ENCODE measurements at regions not wholly inside any gene's neighbourhood (a gene's known extent, or its start where the extent isn't known, plus 50 kb on each side); places are given as distances from the start of the nearest gene placed in this dataset.

DNA sequence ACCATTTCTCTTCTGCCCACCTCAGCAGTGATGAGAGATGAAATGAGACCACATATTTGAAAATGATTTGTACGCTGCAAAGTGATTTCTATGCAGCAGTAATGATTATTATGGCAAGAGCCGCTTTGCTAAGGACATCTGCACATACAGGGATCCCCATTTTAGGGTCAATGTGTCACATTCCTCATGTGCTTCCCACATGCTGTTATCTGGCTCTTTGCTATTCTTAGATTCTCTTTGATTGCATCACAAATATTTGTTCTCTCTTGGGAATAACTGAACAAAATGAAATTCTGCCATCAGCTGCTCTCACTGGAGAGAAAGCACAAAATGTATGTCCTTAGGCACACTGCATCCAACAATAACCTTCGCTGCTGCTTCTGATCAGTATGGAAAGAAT is 209.5 kb upstream of the IPO5 start:
- no peak for TF ChIP-seq POLR2AphosphoS5 (IDR thresholded peaks at IDR 0.05; ENCODE audit: low read depth, low read length)
- TF ChIP-seq, protein P1, sequence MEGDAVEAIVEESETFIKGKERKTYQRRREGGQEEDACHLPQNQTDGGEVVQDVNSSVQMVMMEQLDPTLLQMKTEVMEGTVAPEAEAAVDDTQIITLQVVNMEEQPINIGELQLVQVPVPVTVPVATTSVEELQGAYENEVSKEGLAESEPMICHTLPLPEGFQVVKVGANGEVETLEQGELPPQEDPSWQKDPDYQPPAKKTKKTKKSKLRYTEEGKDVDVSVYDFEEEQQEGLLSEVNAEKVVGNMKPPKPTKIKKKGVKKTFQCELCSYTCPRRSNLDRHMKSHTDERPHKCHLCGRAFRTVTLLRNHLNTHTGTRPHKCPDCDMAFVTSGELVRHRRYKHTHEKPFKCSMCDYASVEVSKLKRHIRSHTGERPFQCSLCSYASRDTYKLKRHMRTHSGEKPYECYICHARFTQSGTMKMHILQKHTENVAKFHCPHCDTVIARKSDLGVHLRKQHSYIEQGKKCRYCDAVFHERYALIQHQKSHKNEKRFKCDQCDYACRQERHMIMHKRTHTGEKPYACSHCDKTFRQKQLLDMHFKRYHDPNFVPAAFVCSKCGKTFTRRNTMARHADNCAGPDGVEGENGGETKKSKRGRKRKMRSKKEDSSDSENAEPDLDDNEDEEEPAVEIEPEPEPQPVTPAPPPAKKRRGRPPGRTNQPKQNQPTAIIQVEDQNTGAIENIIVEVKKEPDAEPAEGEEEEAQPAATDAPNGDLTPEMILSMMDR (IDR thresholded peaks at IDR 0.05): no peak
- TF ChIP-seq FOXJ3 (CRISPR knock-in tag; IDR thresholded peaks at IDR 0.05): no peak
- TF ChIP-seq, protein P2, sequence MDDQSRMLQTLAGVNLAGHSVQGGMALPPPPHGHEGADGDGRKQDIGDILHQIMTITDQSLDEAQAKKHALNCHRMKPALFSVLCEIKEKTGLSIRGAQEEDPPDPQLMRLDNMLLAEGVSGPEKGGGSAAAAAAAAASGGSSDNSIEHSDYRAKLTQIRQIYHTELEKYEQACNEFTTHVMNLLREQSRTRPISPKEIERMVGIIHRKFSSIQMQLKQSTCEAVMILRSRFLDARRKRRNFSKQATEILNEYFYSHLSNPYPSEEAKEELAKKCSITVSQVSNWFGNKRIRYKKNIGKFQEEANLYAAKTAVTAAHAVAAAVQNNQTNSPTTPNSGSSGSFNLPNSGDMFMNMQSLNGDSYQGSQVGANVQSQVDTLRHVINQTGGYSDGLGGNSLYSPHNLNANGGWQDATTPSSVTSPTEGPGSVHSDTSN (IDR thresholded peaks at IDR 0.05): no peak
- no peak for TF ChIP-seq ELF1 (IDR thresholded peaks at IDR 0.05)
- TF ChIP-seq EZH2phosphoT487 (IDR thresholded peaks at IDR 0.05; ENCODE audit: borderline replicate concordance, low read depth): no peak
